ENCODE measurements at regions not wholly inside any gene's neighbourhood (a gene's known extent, or its start where the extent isn't known, plus 50 kb on each side); places are given as distances from the start of the nearest gene placed in this dataset.

GRCh38 chr18:7288544-7288943 is 57.7 kb downstream of the LRRC30 start:
- no peak for TF ChIP-seq CTCF (IDR thresholded peaks at IDR 0.05; ENCODE audit: poor library complexity)
- TF ChIP-seq EZH2 (IDR thresholded peaks at IDR 0.05; ENCODE audit: borderline replicate concordance), result no peak

Measured in hepatocyte (in vitro differentiated cells).